WTC11 (cell line): ENCODE measurements at regions not wholly inside any gene's neighbourhood (a gene's known extent, or its start where the extent isn't known, plus 50 kb on each side); places are given as distances from the start of the nearest gene placed in this dataset.

Experiments
- CTCF ChIP-seq: fragments of 200-600 bp; IDR thresholded peaks from 2 replicates; pipeline ENCODE4 v1.8.0; 2022; ENCODE audit warnings: antibody characterized with exemption
- ETV6 ChIP-seq: sonication (generic); formaldehyde crosslinking; IDR thresholded peaks from 2 replicates; pipeline ENCODE4 v1.8.1; 2022; ENCODE audit warnings: mild to moderate bottlenecking, missing genetic modification reagents
- JUN ChIP-seq: sonication (generic); formaldehyde crosslinking; IDR thresholded peaks from 2 replicates; pipeline ENCODE4 v1.8.0; 2023; ENCODE audit warnings: mild to moderate bottlenecking, missing genetic modification reagents
- ZNF138 ChIP-seq: sonication (generic); formaldehyde crosslinking; conservative IDR thresholded peaks from 2 replicates; pipeline ENCODE4 v1.8.1; 2022; ENCODE audit warnings: mild to moderate bottlenecking, moderate library complexity, missing genetic modification reagents
- ZNF317 ChIP-seq: sonication (generic); formaldehyde crosslinking; IDR thresholded peaks from 2 replicates; pipeline ENCODE4 v1.8.1; 2023; ENCODE audit warnings: low read depth, mild to moderate bottlenecking, moderate library complexity, missing genetic modification reagents, borderline replicate concordance
- TF ChIP-seq, protein P1 (sequence below): sonication (generic); formaldehyde crosslinking; IDR thresholded peaks from 2 replicates; pipeline ENCODE4 v1.8.0; 2022; ENCODE audit warnings: mild to moderate bottlenecking, missing genetic modification reagents

GRCh38 chrX:38974542-38974941 is 173.3 kb downstream of the MID1IP1 start:
- TF ChIP-seq CTCF (no peak), ZNF317 (CRISPR knock-in tag) (no peak), ETV6 (CRISPR knock-in tag) (no peak), ZNF138 (no peak), JUN (no peak)
- TF ChIP-seq, protein P1, sequence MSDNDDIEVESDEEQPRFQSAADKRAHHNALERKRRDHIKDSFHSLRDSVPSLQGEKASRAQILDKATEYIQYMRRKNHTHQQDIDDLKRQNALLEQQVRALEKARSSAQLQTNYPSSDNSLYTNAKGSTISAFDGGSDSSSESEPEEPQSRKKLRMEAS, result no peak
